AG08396 (cell line): ENCODE measurements at regions not wholly inside any gene's neighbourhood (a gene's known extent, or its start where the extent isn't known, plus 50 kb on each side); places are given as distances from the start of the nearest gene placed in this dataset.
A peak's percentile ranks its signal among the peaks of the same experiment; 100 is the strongest.
"Not testable (repeated sequence)": the region's sequence is repeated elsewhere in the genome, so short reads cannot be mapped to it uniquely, and the experiment has no call there.

Experiments used
- DNase-seq: peaks from one replicate; pipeline ENCODE4 v3.0.0; 2012; ENCODE audit warnings: low spot score, mixed read lengths

- DNase-seq, result no peak
Observed at GRCh38 chr13:50485979-50486935, 357.2 kb downstream of the DLEU7 start.

GRCh38 chr13:50493683-50494082 is 349.8 kb downstream of the DLEU7 start:
- no peak for DNase-seq

GRCh38 chr13:50494138-50494537 is 349.4 kb downstream of the DLEU7 start:
- DNase-seq, result no peak

- DNase-seq, result not testable (repeated sequence)
Observed at GRCh38 chr13:50503212-50503611, 340.3 kb downstream of the DLEU7 start.

- no peak for DNase-seq
Observed at GRCh38 chr13:50509167-50509566, 334.3 kb downstream of the DLEU7 start.

GRCh38 chr13:50509771-50510441 is 333.6 kb downstream of the DLEU7 start:
- DNase-seq, result no peak

GRCh38 chr13:50510885-50511545 is 332.5 kb downstream of the DLEU7 start:
- not testable (repeated sequence) for DNase-seq

- no peak for DNase-seq
Observed at GRCh38 chr13:50511877-50512341, 331.6 kb downstream of the DLEU7 start.

- peak; percentile 57 for DNase-seq
Observed at GRCh38 chr13:50512474-50513299, 330.8 kb downstream of the DLEU7 start.

- DNase-seq, result no peak
Observed at GRCh38 chr13:50513300-50513877, 330.1 kb downstream of the DLEU7 start.

GRCh38 chr13:50514249-50514648 is 329.2 kb downstream of the DLEU7 start:
- DNase-seq, result no peak

GRCh38 chr13:50518131-50518530 is 325.4 kb downstream of the DLEU7 start:
- DNase-seq, result no peak

- DNase-seq, result peak; percentile 49
Observed at GRCh38 chr13:50518781-50519201, 324.7 kb downstream of the DLEU7 start.

GRCh38 chr13:50519866-50520265 is 323.6 kb downstream of the DLEU7 start:
- DNase-seq, result no peak

- DNase-seq, result no peak
Observed at GRCh38 chr13:50521006-50521830, 322.3 kb downstream of the DLEU7 start.

- no peak for DNase-seq
Observed at GRCh38 chr13:50521831-50522149, 321.7 kb downstream of the DLEU7 start.

- DNase-seq, result no peak
Observed at GRCh38 chr13:50522506-50522905, 321.0 kb downstream of the DLEU7 start.

GRCh38 chr13:50523307-50523706 is 320.2 kb downstream of the DLEU7 start:
- DNase-seq, result no peak

GRCh38 chr13:50524560-50524959 is 318.9 kb downstream of the DLEU7 start:
- no peak for DNase-seq

GRCh38 chr13:50526661-50527071 is 316.8 kb downstream of the DLEU7 start:
- DNase-seq, result no peak
